Thyroid gland (tissue), 4 donors: ENCODE measurements at regions not wholly inside any gene's neighbourhood (a gene's known extent, or its start where the extent isn't known, plus 50 kb on each side); places are given as distances from the start of the nearest gene placed in this dataset.
"Not testable (repeated sequence)": the region's sequence is repeated elsewhere in the genome, so short reads cannot be mapped to it uniquely, and the experiment has no call there.

ENCODE experiments used
- POLR2A ChIP-seq, 2 donors: fragments of 450-650 bp; IDR thresholded peaks; one replicate each; pipeline ENCODE4 v1.6.1; 2017; ENCODE audit warnings: antibody characterized with exemption in 2 of 2, mild to moderate bottlenecking in 2 of 2, moderate library complexity in 1 of 2
- TF ChIP-seq, protein P1 (sequence below), 6 experiments: fragments of 200-600 bp in 3 of 6; fragments of 450-650 bp in 3 of 6; sonication (generic) in 3 of 6; IDR thresholded peaks; one replicate each; pipeline ENCODE4 v1.5.1; 2016 to 2019; ENCODE audit warnings: antibody characterized with exemption in 6 of 6, mild to moderate bottlenecking in 2 of 6, inconsistent platforms in 1 of 6, moderate library complexity in 1 of 6

GRCh38 chr5:42259914-42260313 lies 163.3 kb upstream of the GHR start:
- TF ChIP-seq POLR2A (IDR thresholded peaks at IDR 0.05) = not testable (repeated sequence)
- TF ChIP-seq, protein P1, sequence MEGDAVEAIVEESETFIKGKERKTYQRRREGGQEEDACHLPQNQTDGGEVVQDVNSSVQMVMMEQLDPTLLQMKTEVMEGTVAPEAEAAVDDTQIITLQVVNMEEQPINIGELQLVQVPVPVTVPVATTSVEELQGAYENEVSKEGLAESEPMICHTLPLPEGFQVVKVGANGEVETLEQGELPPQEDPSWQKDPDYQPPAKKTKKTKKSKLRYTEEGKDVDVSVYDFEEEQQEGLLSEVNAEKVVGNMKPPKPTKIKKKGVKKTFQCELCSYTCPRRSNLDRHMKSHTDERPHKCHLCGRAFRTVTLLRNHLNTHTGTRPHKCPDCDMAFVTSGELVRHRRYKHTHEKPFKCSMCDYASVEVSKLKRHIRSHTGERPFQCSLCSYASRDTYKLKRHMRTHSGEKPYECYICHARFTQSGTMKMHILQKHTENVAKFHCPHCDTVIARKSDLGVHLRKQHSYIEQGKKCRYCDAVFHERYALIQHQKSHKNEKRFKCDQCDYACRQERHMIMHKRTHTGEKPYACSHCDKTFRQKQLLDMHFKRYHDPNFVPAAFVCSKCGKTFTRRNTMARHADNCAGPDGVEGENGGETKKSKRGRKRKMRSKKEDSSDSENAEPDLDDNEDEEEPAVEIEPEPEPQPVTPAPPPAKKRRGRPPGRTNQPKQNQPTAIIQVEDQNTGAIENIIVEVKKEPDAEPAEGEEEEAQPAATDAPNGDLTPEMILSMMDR (IDR thresholded peaks at IDR 0.05) = not testable (repeated sequence)
